ENCODE measurements at regions not wholly inside any gene's neighbourhood (a gene's known extent, or its start where the extent isn't known, plus 50 kb on each side); places are given as distances from the start of the nearest gene placed in this dataset.

DNA sequence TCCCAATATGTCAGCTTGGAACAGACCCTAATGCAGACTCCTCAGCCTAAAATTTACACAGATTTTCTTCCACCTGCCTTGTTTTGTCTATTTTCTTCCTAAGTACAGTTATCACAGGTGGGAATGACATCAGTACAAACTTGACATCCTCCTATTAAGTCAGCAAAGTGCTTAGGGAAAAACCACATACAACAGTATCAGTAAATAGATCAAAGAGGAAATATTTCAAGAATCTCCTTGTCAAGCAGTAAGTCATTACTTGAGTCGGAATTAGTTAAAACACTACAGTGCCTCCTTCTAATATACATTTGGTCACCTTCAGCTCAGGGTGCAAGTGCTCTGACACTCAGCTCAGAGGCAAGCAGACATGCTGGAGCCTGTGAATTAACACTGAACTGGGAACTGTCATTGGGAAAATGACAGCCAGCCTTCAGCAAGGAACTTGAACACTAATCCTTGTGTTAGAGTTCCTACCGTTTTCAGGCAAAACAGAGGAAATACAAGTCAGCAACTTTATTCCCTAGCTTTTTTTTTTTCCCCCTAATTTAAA, 394.3 kb upstream of the HTR2A start:
- WGBS = 28% methylated on average over 2 of the region's 2 CpGs
- no peak for ATAC-seq

DNA sequence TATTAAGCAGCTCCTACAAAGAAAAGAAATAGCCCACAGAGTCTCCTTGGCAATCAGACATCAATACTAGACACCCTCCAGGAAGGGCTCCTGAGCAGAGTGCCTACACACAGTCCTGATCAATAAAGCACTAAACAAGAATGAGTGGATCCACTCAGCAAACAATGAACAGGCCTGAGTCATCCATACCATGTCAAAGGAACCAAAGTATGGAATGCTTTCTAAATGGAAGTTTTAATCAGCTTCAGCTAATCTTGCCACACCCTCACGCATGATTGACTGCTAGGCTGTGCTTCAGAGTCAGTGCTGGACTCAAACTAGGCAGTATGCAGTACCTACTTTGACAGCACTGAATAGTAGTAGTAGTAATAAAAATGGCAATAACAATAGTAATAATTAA, 392.7 kb upstream of the HTR2A start:
- Histone ChIP-seq H3K4me1 (ENCODE audit: control insufficient read depth, insufficient read depth, low read length) (no peaks in the 10 kb centered on the region), H3K27me3 (ENCODE audit: control insufficient read depth, insufficient read depth) (no peaks in the 10 kb centered on the region), H3K27ac (ENCODE audit: low read length) (no peak overlapping the region), H3K9me3 (ENCODE audit: control insufficient read depth, low read length) (no peaks in the 10 kb centered on the region), H3K4me3 (ENCODE audit: low read length) (no peak overlapping the region)
- intact Hi-C loops (cut with DNase I) = no loop called here
- ATAC-seq (no peak), DNase-seq (no peak)
- 86% methylated on average over 1 of the region's 1 CpG for WGBS

More for the DNA sequence above, 394.3 kb upstream of the HTR2A start:
- DNase-seq = no peak
- Histone ChIP-seq H3K9me3 (ENCODE audit: control insufficient read depth, low read length) (no peaks in the 10 kb centered on the region), H3K27ac (ENCODE audit: low read length) (no peak overlapping the region), H3K27me3 (ENCODE audit: control insufficient read depth, insufficient read depth) (no peaks in the 10 kb centered on the region), H3K4me3 (ENCODE audit: low read length) (no peak overlapping the region), H3K4me1 (ENCODE audit: control insufficient read depth, insufficient read depth, low read length) (no peaks in the 10 kb centered on the region)
- intact Hi-C loops (cut with DNase I) = no loop called here

DNA sequence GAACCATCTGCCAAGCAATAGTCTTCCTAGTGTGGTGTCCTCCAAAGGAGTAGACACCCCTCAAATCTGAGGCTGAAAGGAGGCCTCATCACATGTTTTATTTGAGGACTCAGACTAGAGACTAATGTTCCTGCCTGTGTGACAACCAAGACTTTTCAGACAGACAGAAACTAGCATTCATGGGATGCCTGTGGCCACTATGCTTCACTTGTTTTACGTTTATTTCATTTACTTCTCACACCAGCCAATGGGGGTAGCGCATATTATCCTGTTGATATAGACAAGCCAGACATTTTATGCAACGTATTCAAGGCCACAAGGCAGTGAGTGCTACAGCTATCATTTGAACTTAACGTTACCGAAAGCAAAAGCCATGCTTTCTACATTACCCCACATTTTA, 391.7 kb upstream of the HTR2A start:
- Histone ChIP-seq H3K9me3 (ENCODE audit: control insufficient read depth, low read length) (no peaks in the 10 kb centered on the region), H3K27me3 (ENCODE audit: control insufficient read depth, insufficient read depth) (no peaks in the 10 kb centered on the region), H3K4me1 (ENCODE audit: control insufficient read depth, insufficient read depth, low read length) (no peaks in the 10 kb centered on the region), H3K27ac (ENCODE audit: low read length) (no peak overlapping the region), H3K4me3 (ENCODE audit: low read length) (no peak overlapping the region)
- intact Hi-C loops (cut with DNase I) = no loop called here
- DNase-seq = no peak
- 84% methylated on average over 5 of the region's 5 CpGs for WGBS
- no peak for ATAC-seq

DNA sequence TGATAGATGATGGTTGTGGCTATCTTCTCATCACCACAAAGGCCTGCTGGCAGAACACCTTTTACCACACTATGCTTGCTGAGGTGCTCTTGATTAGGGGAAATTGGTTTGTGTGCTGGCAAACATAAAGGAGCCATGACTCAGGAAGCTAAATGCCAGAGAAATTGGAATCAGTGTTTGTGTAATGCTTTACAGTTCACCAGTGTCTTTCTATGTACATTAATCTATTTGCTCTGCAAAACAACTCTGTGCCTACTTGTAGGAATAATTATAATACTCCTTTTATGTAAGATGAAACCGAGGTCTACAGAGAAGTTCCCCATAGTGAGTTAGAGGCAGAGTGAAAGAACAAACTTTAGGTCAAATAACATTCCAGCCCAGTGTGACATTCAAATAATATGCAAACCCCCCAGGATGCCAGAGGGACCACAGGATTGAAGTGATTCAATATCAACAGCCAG, 390.5 kb upstream of the HTR2A start:
- DNase-seq = no peak
- H3K27ac ChIP-seq (ENCODE audit: low read length) = no peak overlapping the region
- H3K4me1 ChIP-seq (ENCODE audit: control insufficient read depth, insufficient read depth, low read length) = no peaks in the 10 kb centered on the region
- no peak for ATAC-seq
- intact Hi-C loops (cut with DNase I) = no loop called here
- WGBS = 72% methylated on average over 1 of the region's 1 CpG
- H3K27me3 ChIP-seq (ENCODE audit: control insufficient read depth, insufficient read depth) = no peaks in the 10 kb centered on the region
- H3K4me3 ChIP-seq (ENCODE audit: low read length) = no peak overlapping the region
- no peaks in the 10 kb centered on the region for H3K9me3 ChIP-seq (ENCODE audit: control insufficient read depth, low read length)

DNA sequence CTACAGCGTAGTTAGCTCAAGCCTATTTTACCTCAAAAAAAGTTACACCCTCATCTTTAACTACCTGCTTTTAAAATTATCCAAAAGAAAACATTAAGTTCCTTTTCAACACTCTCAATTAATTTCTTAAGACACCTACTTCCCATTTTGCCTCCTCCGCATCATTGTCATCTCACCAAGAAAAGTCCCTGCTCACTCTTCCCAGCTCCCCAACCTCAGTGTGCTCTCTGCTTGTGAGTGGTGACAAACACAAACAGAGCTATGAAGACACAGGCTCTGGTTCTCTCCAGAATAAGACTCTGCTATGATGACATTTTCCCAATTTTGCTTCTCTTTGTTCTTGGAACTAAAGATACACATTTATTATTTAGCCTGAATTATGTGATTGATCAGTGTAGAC, 385.1 kb upstream of the HTR2A start:
- Histone ChIP-seq H3K4me1 (ENCODE audit: control insufficient read depth, insufficient read depth, low read length) (no peaks in the 10 kb centered on the region), H3K4me3 (ENCODE audit: low read length) (no peak overlapping the region), H3K27me3 (ENCODE audit: control insufficient read depth, insufficient read depth) (no peaks in the 10 kb centered on the region), H3K9me3 (ENCODE audit: control insufficient read depth, low read length) (no peaks in the 10 kb centered on the region), H3K27ac (ENCODE audit: low read length) (no peak overlapping the region)
- WGBS = 91% methylated on average over 2 of the region's 2 CpGs
- DNase-seq (no peak), ATAC-seq (no peak)
- intact Hi-C loops (cut with DNase I) = no loop called here

DNA sequence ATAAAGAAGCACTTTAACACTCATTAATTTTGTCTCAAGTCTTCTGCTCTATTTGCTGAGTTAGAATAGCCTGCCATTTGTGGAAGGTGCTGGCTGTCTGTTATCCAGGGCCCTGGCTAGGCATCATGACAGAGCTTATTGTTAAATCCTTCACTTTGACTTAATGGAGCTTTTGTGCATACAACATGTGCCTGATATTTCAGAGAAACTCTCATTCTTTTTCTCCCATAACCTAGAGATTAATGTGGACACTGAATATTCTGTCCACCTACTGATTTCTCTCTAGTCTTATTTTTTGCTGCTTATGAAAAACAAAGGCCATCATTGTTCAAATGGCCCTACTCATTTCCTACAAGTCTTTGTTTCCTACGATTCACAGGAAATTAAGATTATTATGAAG, 383.1 kb upstream of the HTR2A start:
- no peaks in the 10 kb centered on the region for H3K9me3 ChIP-seq (ENCODE audit: control insufficient read depth, low read length)
- ATAC-seq (no peak), DNase-seq (no peak)
- H3K27ac ChIP-seq (ENCODE audit: low read length) = no peak overlapping the region
- 63% methylated on average over 1 of the region's 1 CpG for WGBS
- H3K4me3 ChIP-seq (ENCODE audit: low read length) = no peak overlapping the region
- intact Hi-C loops (cut with DNase I) = no loop called here
- H3K4me1 ChIP-seq (ENCODE audit: control insufficient read depth, insufficient read depth, low read length) = no peaks in the 10 kb centered on the region
- H3K27me3 ChIP-seq (ENCODE audit: control insufficient read depth, insufficient read depth) = no peaks in the 10 kb centered on the region

DNA sequence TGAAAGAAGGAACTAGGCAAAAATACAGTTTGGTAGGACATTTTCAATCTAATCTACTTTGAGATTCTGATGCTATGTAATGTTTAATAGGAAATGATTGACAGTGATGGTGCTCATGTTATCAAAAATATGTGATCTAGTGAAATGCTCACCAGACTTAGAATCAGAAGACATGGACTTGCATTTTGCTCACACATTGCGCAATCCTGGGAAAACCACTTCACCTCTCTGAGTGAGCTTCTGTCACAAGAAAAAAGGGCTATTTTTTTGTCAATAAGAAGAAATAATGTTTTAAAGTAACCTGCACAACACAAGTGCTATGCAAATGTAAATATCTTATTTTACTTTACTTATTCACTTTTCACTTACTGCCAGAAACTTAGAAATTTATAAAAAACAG, 380.9 kb upstream of the HTR2A start:
- Histone ChIP-seq H3K27ac (ENCODE audit: low read length) (no peak overlapping the region), H3K27me3 (ENCODE audit: control insufficient read depth, insufficient read depth) (no peaks in the 10 kb centered on the region), H3K4me1 (ENCODE audit: control insufficient read depth, insufficient read depth, low read length) (no peaks in the 10 kb centered on the region), H3K9me3 (ENCODE audit: control insufficient read depth, low read length) (no peaks in the 10 kb centered on the region), H3K4me3 (ENCODE audit: low read length) (no peak overlapping the region)
- no peak for ATAC-seq
- DNase-seq = no peak
- 98% methylated on average over 1 of the region's 1 CpG for WGBS
- intact Hi-C loops (cut with DNase I) = no loop called here

DNA sequence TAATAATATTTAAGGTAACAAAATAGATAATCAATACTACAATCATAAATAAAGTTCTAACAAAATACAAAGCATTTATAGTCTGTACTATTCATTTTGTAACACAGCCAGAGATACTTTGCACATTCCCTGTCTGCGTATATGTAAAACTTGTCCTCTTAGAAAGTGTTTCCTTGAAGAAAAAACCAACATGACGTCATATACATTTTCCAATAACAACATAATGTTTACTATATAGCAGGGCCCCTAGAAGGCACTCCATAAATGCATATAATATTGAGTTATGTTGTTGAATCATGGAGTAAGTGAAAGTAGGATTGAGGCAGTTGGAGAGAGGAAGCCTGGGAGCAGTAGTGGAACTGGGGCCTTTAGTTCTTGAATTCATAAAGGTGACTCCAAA, 371.4 kb upstream of the HTR2A start:
- H3K9me3 ChIP-seq (ENCODE audit: control insufficient read depth, low read length) = no peaks in the 10 kb centered on the region
- ATAC-seq (no peak), DNase-seq (no peak)
- no peaks in the 10 kb centered on the region for H3K27me3 ChIP-seq (ENCODE audit: control insufficient read depth, insufficient read depth)
- 85% methylated on average over 2 of the region's 2 CpGs for WGBS
- no peaks in the 10 kb centered on the region for H3K4me1 ChIP-seq (ENCODE audit: control insufficient read depth, insufficient read depth, low read length)
- no peak overlapping the region for H3K27ac ChIP-seq (ENCODE audit: low read length)
- intact Hi-C loops (cut with DNase I) = no loop called here
- H3K4me3 ChIP-seq (ENCODE audit: low read length) = no peak overlapping the region

DNA sequence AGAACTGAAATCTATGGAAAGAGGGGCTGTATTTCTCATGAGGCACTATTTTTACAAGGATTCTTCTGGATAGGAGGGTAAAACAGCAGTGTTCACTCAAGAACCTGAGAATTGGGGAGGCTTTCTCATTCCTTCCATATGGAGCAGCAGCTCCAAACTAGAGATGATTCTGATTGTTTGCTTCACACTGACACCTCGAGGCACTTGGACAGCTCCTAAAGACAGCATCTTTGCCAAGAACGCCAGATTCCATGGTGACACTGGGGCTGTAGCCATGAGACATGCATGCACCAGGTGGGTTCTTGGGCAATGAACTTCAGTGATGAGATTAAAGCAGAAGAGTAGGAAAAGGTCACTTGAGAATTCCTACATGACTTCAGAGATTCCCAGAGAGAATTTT, 361.5 kb upstream of the HTR2A start:
- DNase-seq (no peak), ATAC-seq (no peak)
- 49% methylated on average over 2 of the region's 2 CpGs for WGBS
- no peak overlapping the region for H3K27ac ChIP-seq (ENCODE audit: low read length)
- H3K27me3 ChIP-seq (ENCODE audit: control insufficient read depth, insufficient read depth) = no peaks in the 10 kb centered on the region
- no peak overlapping the region for H3K4me3 ChIP-seq (ENCODE audit: low read length)
- intact Hi-C loops (cut with DNase I) = no loop called here
- H3K9me3 ChIP-seq (ENCODE audit: control insufficient read depth, low read length) = no peaks in the 10 kb centered on the region
- no peaks in the 10 kb centered on the region for H3K4me1 ChIP-seq (ENCODE audit: control insufficient read depth, insufficient read depth, low read length)

DNA sequence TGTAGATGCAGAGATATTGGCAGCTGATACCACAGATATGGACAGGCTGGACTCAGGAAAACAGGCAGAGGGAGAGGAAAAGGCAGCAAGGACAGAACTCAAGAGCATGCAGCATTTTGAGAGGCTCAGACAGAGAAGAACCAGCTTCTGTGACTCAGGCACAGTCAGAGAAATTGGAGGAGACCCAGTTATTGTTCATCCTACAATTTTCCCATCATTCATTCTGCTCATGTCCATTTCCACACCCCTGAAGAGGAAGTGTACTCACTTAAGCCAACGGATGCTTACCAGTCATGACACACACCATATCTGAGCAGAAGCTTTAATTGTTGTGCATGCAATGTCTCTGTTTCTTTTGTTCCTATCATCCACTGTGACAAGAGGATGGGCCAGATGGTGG, 359.8 kb upstream of the HTR2A start:
- ATAC-seq = no peak
- intact Hi-C loops (cut with DNase I) = no loop called here

DNA sequence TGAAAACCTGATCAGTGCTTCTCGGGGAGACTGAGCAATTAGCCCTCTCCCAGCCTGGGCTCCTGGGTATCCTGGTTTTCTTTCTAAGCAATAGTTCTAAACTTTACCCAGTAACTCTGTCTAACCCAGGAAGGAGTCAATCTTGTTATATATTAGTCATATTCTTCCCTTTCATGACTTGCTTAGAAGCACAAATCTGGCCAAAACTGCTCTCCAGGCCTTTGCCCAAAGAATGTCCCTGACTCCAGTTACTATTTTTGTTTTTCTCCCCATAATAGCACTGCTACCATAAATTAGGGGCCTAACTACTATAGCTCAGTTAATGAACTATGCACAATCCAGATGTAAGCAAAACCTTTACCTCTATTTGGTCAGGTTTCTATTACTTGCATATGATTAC, 355.8 kb upstream of the HTR2A start:
- ATAC-seq (no peak), DNase-seq (no peak)
- H3K27ac ChIP-seq (ENCODE audit: low read length) = no peak overlapping the region
- H3K9me3 ChIP-seq (ENCODE audit: control insufficient read depth, low read length) = no peaks in the 10 kb centered on the region
- H3K4me3 ChIP-seq (ENCODE audit: low read length) = no peak overlapping the region
- WGBS = 89% methylated on average over 1 of the region's 1 CpG
- intact Hi-C loops (cut with DNase I) = no loop called here
- H3K27me3 ChIP-seq (ENCODE audit: control insufficient read depth, insufficient read depth) = no peaks in the 10 kb centered on the region
- no peaks in the 10 kb centered on the region for H3K4me1 ChIP-seq (ENCODE audit: control insufficient read depth, insufficient read depth, low read length)

More for the DNA sequence above, 359.8 kb upstream of the HTR2A start:
- no peaks in the 10 kb centered on the region for H3K9me3 ChIP-seq (ENCODE audit: control insufficient read depth, low read length)
- H3K4me1 ChIP-seq (ENCODE audit: control insufficient read depth, insufficient read depth, low read length) = no peaks in the 10 kb centered on the region
- no peaks in the 10 kb centered on the region for H3K27me3 ChIP-seq (ENCODE audit: control insufficient read depth, insufficient read depth)
- no peak overlapping the region for H3K27ac ChIP-seq (ENCODE audit: low read length)
- H3K4me3 ChIP-seq (ENCODE audit: low read length) = no peak overlapping the region
- 47% methylated on average over 1 of the region's 1 CpG for WGBS
- no peak for DNase-seq

DNA sequence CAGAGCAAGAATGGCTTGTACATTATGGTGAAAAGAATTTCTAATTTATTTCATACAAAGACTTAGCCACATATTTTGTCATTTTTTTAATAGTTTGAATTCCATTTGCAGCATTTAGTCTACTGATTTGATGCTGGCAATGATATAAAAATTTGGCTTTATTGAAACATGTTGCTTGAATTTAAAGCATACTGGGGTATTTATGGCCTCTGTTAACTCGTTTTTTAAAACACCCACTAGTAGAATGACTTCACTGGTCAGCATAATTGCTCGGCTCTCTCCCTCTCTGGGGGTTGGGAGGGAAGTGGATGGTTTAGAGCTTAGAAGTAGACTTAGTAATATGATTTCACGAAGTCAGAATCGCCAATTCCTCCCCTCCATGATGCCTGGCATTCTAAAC, 354.9 kb upstream of the HTR2A start:
- ATAC-seq (no peak), DNase-seq (no peak)
- intact Hi-C loops (cut with DNase I) = no loop called here
- Histone ChIP-seq H3K27me3 (ENCODE audit: control insufficient read depth, insufficient read depth) (no peaks in the 10 kb centered on the region), H3K27ac (ENCODE audit: low read length) (no peak overlapping the region), H3K4me1 (ENCODE audit: control insufficient read depth, insufficient read depth, low read length) (no peaks in the 10 kb centered on the region), H3K9me3 (ENCODE audit: control insufficient read depth, low read length) (no peaks in the 10 kb centered on the region), H3K4me3 (ENCODE audit: low read length) (no peak overlapping the region)
- WGBS = 64% methylated on average over 4 of the region's 4 CpGs

Data from right cardiac atrium (tissue), 5 donors.